ENCODE measurements at regions not wholly inside any gene's neighbourhood (a gene's known extent, or its start where the extent isn't known, plus 50 kb on each side); places are given as distances from the start of the nearest gene placed in this dataset.

- no peak overlapping the region for H3K4me2 ChIP-seq (ENCODE audit: control insufficient read depth, extremely low read depth, insufficient read depth, low read depth, low read length)
- dilution Hi-C loops (cut with MboI; ENCODE audit: extremely low pct_ligation_motif_present, low sequenced_read_pairs), result no loop called here
- no peaks in the 10 kb centered on the region for H3K4me1 ChIP-seq (ENCODE audit: control insufficient read depth, extremely low read depth, insufficient read depth, low read length)
- no peak overlapping the region for H3K4me3 ChIP-seq (ENCODE audit: control insufficient read depth in 2 of 3, extremely low read depth in 1 of 3, insufficient read depth in 2 of 3, low read depth in 1 of 3, low read length in 3 of 3)
- no peak overlapping the region for H3K27ac ChIP-seq (ENCODE audit: control insufficient read depth, insufficient read depth, low read length)
- FAIRE-seq (no peak), DNase-seq (ENCODE audit: low read depth, low spot score) (no peak)
- H3K9me3 ChIP-seq (ENCODE audit: control insufficient read depth, low read depth, low read length), result no peaks in the 10 kb centered on the region
- H2AFZ ChIP-seq (ENCODE audit: control insufficient read depth, low read length), result no peak overlapping the region
- no peaks in the 10 kb centered on the region for H3K27me3 ChIP-seq (ENCODE audit: control insufficient read depth, extremely low read depth, insufficient read depth, low read length)
- TF ChIP-seq, protein P1, sequence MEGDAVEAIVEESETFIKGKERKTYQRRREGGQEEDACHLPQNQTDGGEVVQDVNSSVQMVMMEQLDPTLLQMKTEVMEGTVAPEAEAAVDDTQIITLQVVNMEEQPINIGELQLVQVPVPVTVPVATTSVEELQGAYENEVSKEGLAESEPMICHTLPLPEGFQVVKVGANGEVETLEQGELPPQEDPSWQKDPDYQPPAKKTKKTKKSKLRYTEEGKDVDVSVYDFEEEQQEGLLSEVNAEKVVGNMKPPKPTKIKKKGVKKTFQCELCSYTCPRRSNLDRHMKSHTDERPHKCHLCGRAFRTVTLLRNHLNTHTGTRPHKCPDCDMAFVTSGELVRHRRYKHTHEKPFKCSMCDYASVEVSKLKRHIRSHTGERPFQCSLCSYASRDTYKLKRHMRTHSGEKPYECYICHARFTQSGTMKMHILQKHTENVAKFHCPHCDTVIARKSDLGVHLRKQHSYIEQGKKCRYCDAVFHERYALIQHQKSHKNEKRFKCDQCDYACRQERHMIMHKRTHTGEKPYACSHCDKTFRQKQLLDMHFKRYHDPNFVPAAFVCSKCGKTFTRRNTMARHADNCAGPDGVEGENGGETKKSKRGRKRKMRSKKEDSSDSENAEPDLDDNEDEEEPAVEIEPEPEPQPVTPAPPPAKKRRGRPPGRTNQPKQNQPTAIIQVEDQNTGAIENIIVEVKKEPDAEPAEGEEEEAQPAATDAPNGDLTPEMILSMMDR (optimal IDR thresholded peaks at IDR 0.05 in 1 of 3, IDR thresholded peaks at IDR 0.05 in 1 of 3, conservative IDR thresholded peaks at IDR 0.05 in 1 of 3; ENCODE audit: extremely low read depth in 1 of 3, insufficient read depth in 2 of 3, low read length in 3 of 3), result no peak
- no peak for TF ChIP-seq EZH2 (IDR thresholded peaks at IDR 0.05; ENCODE audit: low read length)
- H3K9ac ChIP-seq (ENCODE audit: control insufficient read depth, extremely low read depth, insufficient read depth, low read length), result no peak overlapping the region
- no peaks in the 10 kb centered on the region for H4K20me1 ChIP-seq (ENCODE audit: control insufficient read depth, extremely low read depth, insufficient read depth, low read length)
- no peaks in the 10 kb centered on the region for H3K36me3 ChIP-seq (ENCODE audit: control insufficient read depth in 2 of 2, extremely low read depth in 1 of 2, insufficient read depth in 2 of 2, low read length in 2 of 2)
- no peaks in the 10 kb centered on the region for H3K79me2 ChIP-seq (ENCODE audit: control insufficient read depth, insufficient read depth, low read length)
- H3K9me1 ChIP-seq (ENCODE audit: control insufficient read depth, extremely low read depth, insufficient read depth, low read length), result no peaks in the 10 kb centered on the region
Measured at GRCh38 chr1:227370533-227371254, 52.4 kb upstream of the CDC42BPA start.

DNA sequence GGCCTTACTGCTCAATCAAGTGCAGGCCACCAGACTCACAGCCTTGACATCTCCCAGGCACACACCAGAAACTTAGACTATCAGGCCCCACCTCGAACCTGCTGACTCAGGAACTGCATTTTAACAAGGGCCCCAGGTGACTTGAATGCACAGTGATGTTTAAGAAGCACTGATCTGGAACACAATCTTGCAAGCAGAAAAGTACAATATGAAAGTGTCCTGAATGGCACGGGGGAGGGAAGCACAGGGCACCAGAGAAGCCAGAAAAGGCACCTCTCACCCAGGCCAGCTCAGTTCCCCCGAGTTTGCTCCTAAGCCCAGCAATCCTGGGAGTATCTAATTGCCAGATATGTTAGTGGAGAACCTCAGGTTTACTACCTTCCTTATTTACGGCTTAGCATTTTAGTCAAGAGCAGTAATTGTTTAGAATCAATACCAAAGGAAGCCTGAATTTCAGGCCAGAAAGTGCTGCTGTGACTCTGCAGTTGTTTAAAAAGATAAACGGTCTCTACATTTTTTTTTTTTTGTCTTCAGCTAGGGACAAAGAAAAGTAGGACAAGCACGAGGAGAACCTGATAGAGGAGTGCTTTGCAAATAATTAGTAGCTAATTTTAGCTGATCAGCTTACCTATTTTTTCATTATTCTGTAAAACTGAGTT, 50.9 kb upstream of the CDC42BPA start:
- Histone ChIP-seq H3K9me3 (ENCODE audit: control insufficient read depth, low read depth, low read length) (no peaks in the 10 kb centered on the region), H2AFZ (ENCODE audit: control insufficient read depth, low read length) (no peak overlapping the region), H3K4me2 (ENCODE audit: control insufficient read depth, extremely low read depth, insufficient read depth, low read depth, low read length) (no peak overlapping the region), H3K36me3 (ENCODE audit: control insufficient read depth in 2 of 2, extremely low read depth in 1 of 2, insufficient read depth in 2 of 2, low read length in 2 of 2) (no peaks in the 10 kb centered on the region), H4K20me1 (ENCODE audit: control insufficient read depth, extremely low read depth, insufficient read depth, low read length) (no peaks in the 10 kb centered on the region), H3K4me3 (ENCODE audit: control insufficient read depth in 2 of 3, extremely low read depth in 1 of 3, insufficient read depth in 2 of 3, low read depth in 1 of 3, low read length in 3 of 3) (no peak overlapping the region), H3K9me1 (ENCODE audit: control insufficient read depth, extremely low read depth, insufficient read depth, low read length) (no peaks in the 10 kb centered on the region), H3K27ac (ENCODE audit: control insufficient read depth, insufficient read depth, low read length) (no peak overlapping the region), H3K79me2 (ENCODE audit: control insufficient read depth, insufficient read depth, low read length) (no peaks in the 10 kb centered on the region), H3K4me1 (ENCODE audit: control insufficient read depth, extremely low read depth, insufficient read depth, low read length) (no peaks in the 10 kb centered on the region), H3K9ac (ENCODE audit: control insufficient read depth, extremely low read depth, insufficient read depth, low read length) (no peak overlapping the region), H3K27me3 (ENCODE audit: control insufficient read depth, extremely low read depth, insufficient read depth, low read length) (no peaks in the 10 kb centered on the region)
- dilution Hi-C loops (cut with MboI; ENCODE audit: extremely low pct_ligation_motif_present, low sequenced_read_pairs), result no loop called here
- TF ChIP-seq, protein P1 (optimal IDR thresholded peaks at IDR 0.05 in 1 of 3, IDR thresholded peaks at IDR 0.05 in 1 of 3, conservative IDR thresholded peaks at IDR 0.05 in 1 of 3; ENCODE audit: extremely low read depth in 1 of 3, insufficient read depth in 2 of 3, low read length in 3 of 3), result no peak
- no peak for TF ChIP-seq EZH2 (IDR thresholded peaks at IDR 0.05; ENCODE audit: low read length)
- FAIRE-seq (no peak), DNase-seq (ENCODE audit: low read depth, low spot score) (no peak)

Small RNA genes in the stretch of these regions (small RNA-seq; reads per million reads assigned to genes)
- gene AL451054.2 (ENCODE audit: insufficient read length in 3 of 3, low read depth in 3 of 3, low replicate concordance in 1 of 3), result 0 reads per million in 3 experiments
- 0 reads per million in 3 experiments for gene BTF3P9 (ENCODE audit: insufficient read length in 3 of 3, low read depth in 3 of 3, low replicate concordance in 1 of 3)

Measured in keratinocyte (primary cell).